ENCODE measurements at regions not wholly inside any gene's neighbourhood (a gene's known extent, or its start where the extent isn't known, plus 50 kb on each side); places are given as distances from the start of the nearest gene placed in this dataset.

- Histone ChIP-seq H3K9me3 (replicated peaks in 1 of 2; ENCODE audit: control insufficient read depth in 1 of 2, insufficient read depth in 1 of 2, low read length in 2 of 2) (no peaks in the 10 kb centered on the region), H3K9ac (ENCODE audit: insufficient read depth, low read length, poor library complexity, severe bottlenecking) (no peak overlapping the region), H3K4me2 (replicated peaks; ENCODE audit: extremely low read depth, low read length, poor library complexity, severe bottlenecking) (no peak overlapping the region), H3K4me1 (ENCODE audit: control insufficient read depth in 1 of 2, insufficient read depth in 2 of 2, low read length in 2 of 2) (no peaks in the 10 kb centered on the region), H2AFZ (ENCODE audit: insufficient read depth, low read depth, low read length, poor library complexity, severe bottlenecking) (no peak overlapping the region), H4K20me1 (ENCODE audit: insufficient read depth, low read length) (no peaks in the 10 kb centered on the region), H3K4me3 (replicated peaks in 1 of 3; ENCODE audit: low read depth in 2 of 3, low read length in 3 of 3) (no peak overlapping the region), H3K27ac (ENCODE audit: low read depth in 1 of 2, low read length in 2 of 2) (no peak overlapping the region), H3K79me2 (ENCODE audit: insufficient read depth, low read length) (no peaks in the 10 kb centered on the region), H3K36me3 (replicated peaks in 1 of 2; ENCODE audit: control insufficient read depth in 1 of 2, insufficient read depth in 2 of 2, low read length in 2 of 2) (no peaks in the 10 kb centered on the region), H3K27me3 (ENCODE audit: control insufficient read depth in 2 of 2, insufficient read depth in 2 of 2, low read length in 2 of 2) (peaks cover 0 to 2% of the 10 kb centered on the region in 2 donors)
- H3K27me3 Mint-ChIP-seq (ENCODE audit: low read depth in 3 of 3) = peaks cover 2 to 6% (median 5%) of the 10 kb centered on the region in 3 donors
- H3K27ac Mint-ChIP-seq = no peak overlapping the region
- no peak for DNase-seq
- peaks cover 0 to 2% (median 0%) of the 10 kb centered on the region in 7 donors for H3K9me3 Mint-ChIP-seq
- peaks cover 10% of the 10 kb centered on the region for H3K4me1 Mint-ChIP-seq
- no peak for TF ChIP-seq CTCF (IDR thresholded peaks at IDR 0.05)
- intact Hi-C loops (cut with micrococcal nuclease) = no loop called here
- no CpG with 5 or more reads among the region's 2 CpGs for WGBS (ENCODE audit: insufficient coverage)
- H3K36me3 Mint-ChIP-seq = no peaks in the 10 kb centered on the region
- no peak overlapping the region for H3K4me3 Mint-ChIP-seq
Measured at GRCh38 chr20:12022126-12022525, 104.4 kb downstream of the BTBD3 start.

GRCh38 chr20:12023194-12023795, 105.6 kb downstream of the BTBD3 start:
- no peak for TF ChIP-seq CTCF (IDR thresholded peaks at IDR 0.05)
- Mint-ChIP-seq H3K4me1 (peaks cover 10% of the 10 kb centered on the region), H3K9me3 (peaks cover 0 to 2% (median 0%) of the 10 kb centered on the region in 7 donors), H3K4me3 (no peak overlapping the region), H3K27me3 (ENCODE audit: low read depth in 3 of 3) (peaks cover 2 to 6% (median 4%) of the 10 kb centered on the region in 3 donors), H3K27ac (peak overlapping the region in 1 of 7 donors; percentile 57), H3K36me3 (no peaks in the 10 kb centered on the region)
- no peaks in the 10 kb centered on the region for H4K20me1 ChIP-seq (ENCODE audit: insufficient read depth, low read length)
- no peak overlapping the region for H3K9ac ChIP-seq (ENCODE audit: insufficient read depth, low read length, poor library complexity, severe bottlenecking)
- H3K27me3 ChIP-seq (ENCODE audit: control insufficient read depth in 2 of 2, insufficient read depth in 2 of 2, low read length in 2 of 2) = peaks cover 0 to 2% of the 10 kb centered on the region in 2 donors
- H2AFZ ChIP-seq (ENCODE audit: insufficient read depth, low read depth, low read length, poor library complexity, severe bottlenecking) = no peak overlapping the region
- no peak overlapping the region for H3K27ac ChIP-seq (ENCODE audit: low read depth in 1 of 2, low read length in 2 of 2)
- H3K9me3 ChIP-seq (replicated peaks in 1 of 2; ENCODE audit: control insufficient read depth in 1 of 2, insufficient read depth in 1 of 2, low read length in 2 of 2) = no peaks in the 10 kb centered on the region
- no peak overlapping the region for H3K4me3 ChIP-seq (replicated peaks in 1 of 3; ENCODE audit: low read depth in 2 of 3, low read length in 3 of 3)
- intact Hi-C loops (cut with micrococcal nuclease) = no loop called here
- H3K36me3 ChIP-seq (replicated peaks in 1 of 2; ENCODE audit: control insufficient read depth in 1 of 2, insufficient read depth in 2 of 2, low read length in 2 of 2) = no peaks in the 10 kb centered on the region
- 100% methylated on average over 1 of the region's 3 CpGs for WGBS (ENCODE audit: insufficient coverage)
- DNase-seq = peak; percentile 12 to 23 (median 22)
- H3K4me1 ChIP-seq (ENCODE audit: control insufficient read depth in 1 of 2, insufficient read depth in 2 of 2, low read length in 2 of 2) = no peaks in the 10 kb centered on the region
- H3K4me2 ChIP-seq (replicated peaks; ENCODE audit: extremely low read depth, low read length, poor library complexity, severe bottlenecking) = no peak overlapping the region
- H3K79me2 ChIP-seq (ENCODE audit: insufficient read depth, low read length) = no peaks in the 10 kb centered on the region

Data from CD14-positive monocyte (primary cell).